Embryonic facial prominence (tissue), 1 donor: ENCODE measurements at regions not wholly inside any gene's neighbourhood (a gene's known extent, or its start where the extent isn't known, plus 50 kb on each side); places are given as distances from the start of the nearest gene placed in this dataset.

Source experiments
- DNase-seq: peaks from one replicate; pipeline ENCODE4 v3.0.0-alpha.2; 2016; ENCODE audit errors: extremely low spot score

DNA sequence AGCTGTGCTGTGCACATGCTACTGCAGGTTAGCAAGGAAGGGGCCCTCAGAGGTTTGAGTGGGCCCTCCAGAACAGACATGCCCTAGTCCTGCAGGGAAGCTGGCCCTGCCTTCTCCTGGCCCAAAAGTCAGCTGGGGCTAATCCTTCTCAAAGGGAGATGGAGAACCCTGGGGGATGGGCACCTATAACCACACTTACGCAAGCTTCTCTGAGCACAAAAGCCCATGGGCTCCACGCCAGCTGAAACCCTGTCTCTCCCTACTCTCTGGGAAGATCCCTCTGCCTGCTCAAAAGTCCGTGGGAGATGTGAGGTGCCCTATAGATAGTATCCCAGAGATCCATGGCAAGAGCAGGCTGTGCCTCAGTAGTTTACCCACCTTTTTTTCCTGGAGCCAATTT lies 58.9 kb upstream of the DKK2 start:
- no peak for DNase-seq

DNA sequence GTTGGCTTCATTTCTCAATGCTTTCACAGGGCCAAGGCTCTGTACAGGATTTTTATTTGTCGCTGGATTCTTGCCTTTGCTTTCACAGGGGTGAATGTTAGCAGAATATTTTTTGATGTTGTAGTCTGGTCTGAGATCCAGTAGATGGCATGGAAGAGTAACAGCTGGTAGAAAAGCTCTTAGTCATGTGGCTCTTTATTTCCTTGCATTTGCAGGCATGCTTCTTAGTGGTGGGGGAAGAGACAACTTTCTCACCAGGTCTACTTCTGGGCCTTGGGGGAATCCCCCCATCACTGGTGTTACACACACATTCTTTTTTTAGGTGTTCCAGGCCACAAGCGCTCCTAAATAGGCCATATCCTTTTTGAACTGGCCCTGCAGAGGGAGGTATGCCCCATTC lies 58.2 kb upstream of the DKK2 start:
- no peak for DNase-seq
